Right lobe of liver (tissue), 6 donors: ENCODE measurements at regions not wholly inside any gene's neighbourhood (a gene's known extent, or its start where the extent isn't known, plus 50 kb on each side); places are given as distances from the start of the nearest gene placed in this dataset.
A peak's percentile ranks its signal among the peaks of the same experiment; 100 is the strongest.

Experiments
- ATAC-seq, 4 donors: fragments of 200-7000 bp; cut with Tn5 transposase; one replicate each; pipeline ENCODE4 v1.9.1; 2020; ENCODE audit warnings: mild to moderate bottlenecking in 4 of 4, moderate library complexity in 4 of 4
- DNase-seq, 3 donors: peaks; one replicate each; pipeline ENCODE4 v3.0.0-alpha.2; 2020
- H3K27ac ChIP-seq, 3 donors: fragments of 200-600 bp; one replicate each; pipeline ENCODE4 v1.8.0; 2022
- H3K27me3 ChIP-seq, 2 donors: fragments of 200-600 bp; one replicate each; pipeline ENCODE4 v1.8.0; 2022
- H3K36me3 ChIP-seq, 4 donors: fragments of 200-600 bp; sonication (generic) in 1 of 4; one replicate each; pipeline versions ENCODE4 v1.5.1 to v1.8.0; 2017 to 2022; ENCODE audit warnings: control low read depth in 1 of 4
- H3K4me1 ChIP-seq, 4 donors: fragments of 200-600 bp; sonication (generic) in 1 of 4; one replicate each; pipeline versions ENCODE4 v1.5.1 to v1.8.0; 2017 to 2022; ENCODE audit warnings: control low read depth in 1 of 4
- H3K4me3 ChIP-seq, 3 donors: fragments of 200-600 bp; one replicate each; pipeline ENCODE4 v1.8.0; 2022
- H3K9me3 ChIP-seq, 4 donors: fragments of 200-600 bp; sonication (generic) in 1 of 4; one replicate each; pipeline versions ENCODE4 v1.5.1 to v1.8.0; 2017 to 2022; ENCODE audit warnings: control low read depth in 1 of 4
- POLR2A ChIP-seq: fragments of 450-650 bp; IDR thresholded peaks from one replicate; pipeline ENCODE4 v1.6.1; 2017; ENCODE audit warnings: antibody characterized with exemption, mild to moderate bottlenecking
- whole genome bisulfite sequencing: methylation state at CpG from one replicate; pipeline ENCODE4 v1.1.6; 2018; ENCODE audit warnings: low coverage, low lambda C conversion rate; ENCODE audit not compliant: insufficient coverage; ENCODE audit errors: missing lambda C conversion rate; 5-methylcytosine and 5-hydroxymethylcytosine counted together
- intact Hi-C, 2 donors: fragments of 100-400 bp; cut with DNase I; formaldehyde crosslinking; loops; one replicate each; pipeline versions ENCODE4 v1.11.2 to v1.14.1; 2022
- TF ChIP-seq, protein P1 (sequence below), 4 donors: fragments of 200-600 bp in 3 of 4; fragments of 450-650 bp in 1 of 4; IDR thresholded peaks; one replicate each; pipeline versions ENCODE4 v1.5.1 to v1.8.0; 2016 to 2022; ENCODE audit warnings: antibody characterized with exemption in 4 of 4, mild to moderate bottlenecking in 2 of 4
- donor health status: DM: no; HTN: yes; CAD: no.
- donor health status: DM: no; HTN: no; CAD: no.
- donor health status: DM: no; HTN: no; CAD: no.
- donor health status: DM: no; HTN: yes; CAD: no.
- donor health status: DM: no; HTN: yes; CAD: no.

DNA sequence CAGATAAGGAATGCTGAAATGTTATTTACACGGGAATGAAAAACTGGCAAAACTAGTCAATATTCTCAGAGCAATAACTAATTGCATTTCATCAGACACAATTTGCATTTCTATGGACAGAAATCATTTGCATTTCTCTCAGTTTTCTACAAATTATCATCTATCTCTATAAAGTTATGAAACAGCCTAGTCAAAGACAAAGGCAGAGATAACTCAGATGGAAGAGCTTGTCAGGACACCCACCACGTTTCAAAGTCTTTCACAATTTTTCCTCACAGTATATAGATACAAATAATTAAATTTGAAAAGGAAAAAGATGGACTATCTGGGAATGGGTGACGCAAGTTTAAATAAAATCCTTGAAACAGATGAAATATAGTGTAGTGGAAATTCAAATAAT is 230.8 kb downstream of the GASK1B start:
- TF ChIP-seq, protein P1, sequence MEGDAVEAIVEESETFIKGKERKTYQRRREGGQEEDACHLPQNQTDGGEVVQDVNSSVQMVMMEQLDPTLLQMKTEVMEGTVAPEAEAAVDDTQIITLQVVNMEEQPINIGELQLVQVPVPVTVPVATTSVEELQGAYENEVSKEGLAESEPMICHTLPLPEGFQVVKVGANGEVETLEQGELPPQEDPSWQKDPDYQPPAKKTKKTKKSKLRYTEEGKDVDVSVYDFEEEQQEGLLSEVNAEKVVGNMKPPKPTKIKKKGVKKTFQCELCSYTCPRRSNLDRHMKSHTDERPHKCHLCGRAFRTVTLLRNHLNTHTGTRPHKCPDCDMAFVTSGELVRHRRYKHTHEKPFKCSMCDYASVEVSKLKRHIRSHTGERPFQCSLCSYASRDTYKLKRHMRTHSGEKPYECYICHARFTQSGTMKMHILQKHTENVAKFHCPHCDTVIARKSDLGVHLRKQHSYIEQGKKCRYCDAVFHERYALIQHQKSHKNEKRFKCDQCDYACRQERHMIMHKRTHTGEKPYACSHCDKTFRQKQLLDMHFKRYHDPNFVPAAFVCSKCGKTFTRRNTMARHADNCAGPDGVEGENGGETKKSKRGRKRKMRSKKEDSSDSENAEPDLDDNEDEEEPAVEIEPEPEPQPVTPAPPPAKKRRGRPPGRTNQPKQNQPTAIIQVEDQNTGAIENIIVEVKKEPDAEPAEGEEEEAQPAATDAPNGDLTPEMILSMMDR (IDR thresholded peaks at IDR 0.05): no peak
- no peak for TF ChIP-seq POLR2A
- no peak overlapping the region for H3K4me3 ChIP-seq
- no peaks in the 10 kb centered on the region for H3K36me3 ChIP-seq
- WGBS: 17% methylated on average over 3 of the region's 3 CpGs
- no peak for DNase-seq
- H3K27me3 ChIP-seq: no peaks in the 10 kb centered on the region
- no peaks in the 10 kb centered on the region for H3K4me1 ChIP-seq
- no peak for ATAC-seq
- intact Hi-C loops: no loop called here
- no peak overlapping the region for H3K27ac ChIP-seq
- H3K9me3 ChIP-seq: no peaks in the 10 kb centered on the region

DNA sequence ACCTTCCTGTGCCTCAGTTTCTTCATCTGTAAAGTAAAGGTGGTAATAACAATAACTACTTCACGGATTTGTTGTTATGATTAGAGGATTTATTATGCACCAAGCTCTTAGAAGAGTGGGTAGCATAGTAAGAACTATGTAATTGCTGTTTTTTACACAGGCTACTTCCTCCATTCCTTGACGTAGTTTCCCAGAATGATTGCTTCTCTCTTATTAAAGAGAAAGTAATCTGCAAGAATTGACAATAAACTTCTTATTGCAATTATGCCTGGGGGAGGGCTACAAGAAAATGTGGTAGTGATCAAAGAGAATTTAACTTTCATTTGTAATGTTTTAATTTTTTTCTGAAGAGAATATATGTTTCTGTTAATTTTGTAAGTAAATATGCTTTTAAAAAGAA is 238.7 kb downstream of the GASK1B start:
- Histone ChIP-seq H3K9me3 (no peaks in the 10 kb centered on the region), H3K27me3 (no peaks in the 10 kb centered on the region), H3K27ac (no peak overlapping the region), H3K4me3 (no peak overlapping the region), H3K36me3 (no peaks in the 10 kb centered on the region), H3K4me1 (no peaks in the 10 kb centered on the region)
- peak in 1 of 4 donors; percentile 20 for ATAC-seq
- WGBS: 40% methylated on average over 2 of the region's 2 CpGs
- DNase-seq: no peak
- no peak for TF ChIP-seq POLR2A
- TF ChIP-seq, protein P1 (IDR thresholded peaks at IDR 0.05): no peak
- intact Hi-C loops: no loop called here

DNA sequence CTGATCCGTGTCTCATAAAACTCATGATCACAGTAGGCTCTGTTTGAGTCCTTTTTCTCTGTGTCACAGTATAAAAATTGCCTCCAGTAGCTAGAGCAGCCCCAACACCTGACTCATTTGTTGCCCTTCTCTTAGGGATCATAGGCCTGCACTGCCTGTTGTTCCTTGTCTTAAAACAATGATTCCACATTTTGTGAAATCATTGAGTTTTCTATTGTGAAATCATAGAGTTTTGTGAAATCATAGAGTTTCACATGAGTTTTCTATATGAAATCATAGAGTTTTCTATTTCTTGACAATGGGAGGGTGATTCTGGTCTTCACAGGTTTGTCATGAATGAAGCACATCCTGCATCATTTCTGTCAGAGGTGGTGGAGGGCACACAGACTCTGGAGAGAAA is 239.9 kb downstream of the GASK1B start:
- WGBS: 100% methylated on average over 1 of the region's 1 CpG

DNA sequence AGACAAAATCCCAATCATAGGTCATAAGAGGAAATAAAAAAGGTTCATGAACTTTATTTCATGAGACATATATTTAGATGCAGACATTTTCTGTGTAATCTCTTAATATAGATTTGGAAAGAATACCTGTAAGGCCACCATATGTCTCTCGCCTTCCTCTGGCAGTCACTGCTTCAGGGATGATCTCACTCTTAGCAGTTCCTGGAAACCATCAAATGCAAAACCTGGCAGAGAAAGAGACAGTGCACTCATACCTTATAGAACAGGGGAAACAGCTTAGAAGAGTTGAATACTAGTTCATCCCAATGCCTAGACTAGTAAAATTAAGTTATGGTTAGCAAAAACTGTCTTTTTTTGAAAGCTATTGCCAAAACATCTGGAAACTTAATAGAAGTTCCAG is 243.3 kb downstream of the GASK1B start:
- H3K4me1 ChIP-seq: no peaks in the 10 kb centered on the region
- ATAC-seq (no peak), DNase-seq (no peak)
- H3K36me3 ChIP-seq: no peaks in the 10 kb centered on the region
- no peak overlapping the region for H3K4me3 ChIP-seq
- 100% methylated on average over 1 of the region's 1 CpG for WGBS
- no peak overlapping the region for H3K27ac ChIP-seq
- intact Hi-C loops: no loop called here
- no peaks in the 10 kb centered on the region for H3K9me3 ChIP-seq
- no peak for TF ChIP-seq POLR2A
- TF ChIP-seq, protein P1 (IDR thresholded peaks at IDR 0.05): no peak
- no peaks in the 10 kb centered on the region for H3K27me3 ChIP-seq

More for the DNA sequence above, 239.9 kb downstream of the GASK1B start:
- intact Hi-C loops: no loop called here
- no peaks in the 10 kb centered on the region for H3K4me1 ChIP-seq
- no peaks in the 10 kb centered on the region for H3K9me3 ChIP-seq
- H3K27ac ChIP-seq: no peak overlapping the region
- DNase-seq: no peak
- no peaks in the 10 kb centered on the region for H3K36me3 ChIP-seq
- TF ChIP-seq, protein P1 (IDR thresholded peaks at IDR 0.05): no peak
- TF ChIP-seq POLR2A: no peak
- no peak for ATAC-seq
- H3K27me3 ChIP-seq: no peaks in the 10 kb centered on the region
- H3K4me3 ChIP-seq: no peak overlapping the region
